ENCODE measurements at regions not wholly inside any gene's neighbourhood (a gene's known extent, or its start where the extent isn't known, plus 50 kb on each side); places are given as distances from the start of the nearest gene placed in this dataset.

DNA sequence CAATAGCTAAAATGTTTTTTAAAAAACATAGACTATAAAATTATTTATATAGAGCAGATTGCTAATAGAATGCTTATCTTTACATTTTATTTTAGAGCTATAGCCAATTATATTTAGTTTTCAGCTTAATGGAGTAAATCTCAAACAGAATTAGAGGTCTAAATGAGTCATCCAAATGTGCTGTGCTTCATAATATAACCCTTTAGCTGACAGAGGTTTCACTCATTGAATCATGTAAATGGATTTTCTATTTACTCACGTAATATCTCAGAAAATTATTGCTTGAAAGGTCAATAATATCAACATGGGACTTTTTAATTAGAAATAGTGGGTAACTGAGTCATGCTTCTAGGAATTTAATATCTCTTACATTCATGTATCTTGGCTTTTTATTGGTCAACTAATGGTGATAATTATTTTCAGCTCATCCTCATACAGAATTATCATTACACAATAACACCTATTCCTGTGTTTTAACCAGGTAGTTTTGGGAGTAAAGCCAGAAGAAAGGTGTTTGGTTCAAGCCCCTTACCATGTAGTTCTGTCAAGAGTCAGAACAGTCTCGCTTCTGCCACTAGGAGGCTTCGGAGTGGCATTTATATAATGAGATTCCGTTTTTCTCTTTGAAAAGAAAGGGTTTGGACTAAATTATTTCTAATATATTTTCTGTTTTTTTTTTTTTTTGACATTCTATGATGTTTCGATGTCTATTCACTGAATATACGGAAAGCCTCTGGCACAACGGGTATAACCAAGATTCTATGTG is 217.6 kb downstream of the CDH7 start:
- H3K14ac ChIP-seq (ENCODE audit: insufficient read length), result no peak overlapping the region
- H3K9me3 ChIP-seq (ENCODE audit: insufficient read depth in 2 of 2, low read depth in 1 of 2, low read length in 1 of 2), result no peaks in the 10 kb centered on the region
- TF ChIP-seq, protein P1, sequence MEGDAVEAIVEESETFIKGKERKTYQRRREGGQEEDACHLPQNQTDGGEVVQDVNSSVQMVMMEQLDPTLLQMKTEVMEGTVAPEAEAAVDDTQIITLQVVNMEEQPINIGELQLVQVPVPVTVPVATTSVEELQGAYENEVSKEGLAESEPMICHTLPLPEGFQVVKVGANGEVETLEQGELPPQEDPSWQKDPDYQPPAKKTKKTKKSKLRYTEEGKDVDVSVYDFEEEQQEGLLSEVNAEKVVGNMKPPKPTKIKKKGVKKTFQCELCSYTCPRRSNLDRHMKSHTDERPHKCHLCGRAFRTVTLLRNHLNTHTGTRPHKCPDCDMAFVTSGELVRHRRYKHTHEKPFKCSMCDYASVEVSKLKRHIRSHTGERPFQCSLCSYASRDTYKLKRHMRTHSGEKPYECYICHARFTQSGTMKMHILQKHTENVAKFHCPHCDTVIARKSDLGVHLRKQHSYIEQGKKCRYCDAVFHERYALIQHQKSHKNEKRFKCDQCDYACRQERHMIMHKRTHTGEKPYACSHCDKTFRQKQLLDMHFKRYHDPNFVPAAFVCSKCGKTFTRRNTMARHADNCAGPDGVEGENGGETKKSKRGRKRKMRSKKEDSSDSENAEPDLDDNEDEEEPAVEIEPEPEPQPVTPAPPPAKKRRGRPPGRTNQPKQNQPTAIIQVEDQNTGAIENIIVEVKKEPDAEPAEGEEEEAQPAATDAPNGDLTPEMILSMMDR (IDR thresholded peaks at IDR 0.05; ENCODE audit: control extremely low read depth in 1 of 3, insufficient read depth in 1 of 3, low read depth in 1 of 3, low read length in 3 of 3), result peak in 2 of 3 experiments; percentile 48 to 65; a peak in 3 of 4 replicates
- TF ChIP-seq CEBPB (IDR thresholded peaks at IDR 0.05; ENCODE audit: low read depth, low read length), result no peak
- no peak for TF ChIP-seq KDM1A (IDR thresholded peaks at IDR 0.05; ENCODE audit: borderline replicate concordance, low read length)
- peak; percentile 45 to 52 for TF ChIP-seq RAD21 (IDR thresholded peaks at IDR 0.05 in 1 of 2, conservative IDR thresholded peaks at IDR 0.05 in 1 of 2; ENCODE audit: low read depth in 2 of 2, low read length in 2 of 2)
- H4K20me1 ChIP-seq (replicated peaks in 1 of 2; ENCODE audit: control insufficient read depth in 1 of 2, insufficient read depth in 2 of 2, low read length in 2 of 2), result no peaks in the 10 kb centered on the region
- no peak overlapping the region for H2BK5ac ChIP-seq (ENCODE audit: low read depth, low read length)
- no peak overlapping the region for H4K5ac ChIP-seq (ENCODE audit: insufficient read length, low read depth, low read length)
- H2BK120ac ChIP-seq (replicated peaks; ENCODE audit: low read depth, low read length), result no peak overlapping the region
- no peak overlapping the region for H2BK12ac ChIP-seq (ENCODE audit: low read depth, low read length)
- H3K4me1 ChIP-seq (replicated peaks in 1 of 4; ENCODE audit: control insufficient read depth in 3 of 4, insufficient read depth in 4 of 4, low read length in 3 of 4), result no peaks in the 10 kb centered on the region
- no peak for DNase-seq (ENCODE audit: low read depth in 1 of 2, low spot score in 2 of 2)
- H3K36me3 ChIP-seq (ENCODE audit: control insufficient read depth in 2 of 4, insufficient read depth in 4 of 4, low read length in 3 of 4), result no peaks in the 10 kb centered on the region
- no peak for FAIRE-seq
- no peaks in the 10 kb centered on the region for H3K27me3 ChIP-seq (replicated peaks in 1 of 4; ENCODE audit: control insufficient read depth in 3 of 4, extremely low read depth in 1 of 4, insufficient read depth in 3 of 4, low read length in 3 of 4)
- no peak overlapping the region for H2AK5ac ChIP-seq (ENCODE audit: low read depth, low read length)
- H3K23me2 ChIP-seq (ENCODE audit: low read depth, low read length), result no peaks in the 10 kb centered on the region
- no peak overlapping the region for H2AFZ ChIP-seq (ENCODE audit: low read length)
- 58% methylated on average over 7 of the region's 7 CpGs; no CpG with 5 or more reads in 1 of the 2 experiments for WGBS, 2 experiments (ENCODE audit: extremely low coverage in 1 of 2, insufficient coverage in 1 of 2, insufficient read length in 1 of 2, insufficient replicate concordance in 2 of 2, low coverage in 1 of 2, low lambda C conversion rate in 2 of 2, missing lambda C conversion rate in 1 of 2)
- H3K23ac ChIP-seq (ENCODE audit: insufficient read length), result no peak overlapping the region
- H3K79me1 ChIP-seq (ENCODE audit: low read depth, low read length), result no peaks in the 10 kb centered on the region
- H2BK20ac ChIP-seq (ENCODE audit: low read length), result no peak overlapping the region
- no peak overlapping the region for H3K4me2 ChIP-seq (ENCODE audit: insufficient read depth in 1 of 2, low read depth in 2 of 2, low read length in 2 of 2)
- no peak overlapping the region for H3K4me3 ChIP-seq (ENCODE audit: extremely low read depth in 1 of 4, insufficient read depth in 2 of 4, low read depth in 3 of 4, low read length in 4 of 4)
- no peak overlapping the region for H3K4ac ChIP-seq (replicated peaks; ENCODE audit: insufficient read length, low read depth, low read length)
- H3K79me2 ChIP-seq (ENCODE audit: control insufficient read depth in 1 of 2, insufficient read depth in 2 of 2, low read length in 2 of 2), result no peaks in the 10 kb centered on the region
- H3K56ac ChIP-seq (replicated peaks; ENCODE audit: insufficient read length, low read depth, low read length), result no peak overlapping the region
- H4K91ac ChIP-seq (replicated peaks; ENCODE audit: insufficient read length, low read length), result no peak overlapping the region
- CTCF ChIA-PET (ENCODE audit: partially characterized antibody), result interaction anchor here (0.6 to 1.9 kb wide), 13 partner anchors 8 to 564 kb away, joined by 3 to 8 read pairs (median 4); no protein-coding TSS in a partner anchor
- H4K8ac ChIP-seq (ENCODE audit: extremely low read depth, insufficient read depth, low read length), result no peak overlapping the region
- POLR2A ChIA-PET (ENCODE audit: partially characterized antibody), result no interaction called here
- no peak overlapping the region for H3K18ac ChIP-seq (ENCODE audit: extremely low read depth, low read length)
- H3K27ac ChIP-seq (ENCODE audit: low read depth, low read length), result no peak overlapping the region
- no peak overlapping the region for H2BK15ac ChIP-seq (ENCODE audit: low read length)
- no peak overlapping the region for H3K9ac ChIP-seq (replicated peaks in 1 of 4; ENCODE audit: extremely low read depth in 1 of 4, low read depth in 3 of 4, low read length in 3 of 4)
